ENCODE measurements at regions not wholly inside any gene's neighbourhood (a gene's known extent, or its start where the extent isn't known, plus 50 kb on each side); places are given as distances from the start of the nearest gene placed in this dataset.

DNA sequence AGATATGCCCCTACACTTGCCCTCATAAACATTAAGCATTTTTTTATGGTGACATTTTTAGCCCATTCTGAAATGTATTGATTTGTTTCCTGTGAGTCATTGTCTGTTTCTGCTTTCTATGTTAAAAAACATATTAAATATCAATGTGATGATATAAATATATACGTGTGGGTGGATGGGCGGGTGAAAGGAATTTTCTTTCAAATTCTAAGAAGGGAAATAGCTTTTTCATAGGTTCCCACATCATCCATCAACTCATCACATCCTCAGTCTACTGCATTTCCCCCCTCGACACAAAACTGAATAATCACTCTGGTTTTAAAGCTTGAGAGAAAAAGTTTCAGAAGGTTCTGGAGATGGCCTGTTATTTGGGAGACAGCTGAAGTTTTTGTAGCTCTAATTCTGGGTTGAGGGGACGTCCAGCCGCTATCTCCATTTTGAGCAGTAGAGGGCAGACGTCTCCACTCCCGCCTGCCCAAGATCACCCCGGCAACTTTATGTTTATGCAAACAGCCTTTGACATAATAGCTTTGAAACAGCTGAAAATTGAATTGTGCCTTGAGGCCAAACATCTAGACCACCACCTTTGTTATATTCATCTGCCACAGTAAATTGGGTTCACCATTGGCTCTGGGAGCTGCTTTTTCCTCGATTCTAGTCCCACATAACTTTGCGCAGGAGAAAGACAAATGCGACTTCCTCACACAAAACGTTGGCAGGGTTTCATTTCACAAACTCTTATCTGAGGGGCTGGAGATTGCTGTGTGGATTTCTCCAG is 216.2 kb upstream of the CLINT1 start:
- Histone ChIP-seq H3F3A (ENCODE audit: insufficient read depth) (no peaks in the 10 kb centered on the region), H3K27me3 (ENCODE audit: low read length) (no peaks in the 10 kb centered on the region), H3K4me2 (ENCODE audit: low read depth, low read length, poor library complexity, severe bottlenecking) (no peak overlapping the region), H3K79me2 (ENCODE audit: insufficient read depth, low read length) (no peaks in the 10 kb centered on the region), H2AFZ (ENCODE audit: low read depth, low read length, severe bottlenecking) (no peak overlapping the region), H3K4me3 (ENCODE audit: insufficient read depth, low read length, poor library complexity, severe bottlenecking) (no peak overlapping the region), H3K36me3 (ENCODE audit: low read length) (no peaks in the 10 kb centered on the region), H3K9ac (ENCODE audit: low read length) (no peak overlapping the region), H3K27ac (ENCODE audit: low read depth, low read length) (no peak overlapping the region), H3K9me3 (ENCODE audit: insufficient read depth, low read length) (no peaks in the 10 kb centered on the region), H3K9me2 (replicated peaks; ENCODE audit: insufficient read depth, low read length) (no peaks in the 10 kb centered on the region), H4K20me1 (ENCODE audit: low read depth, low read length) (no peaks in the 10 kb centered on the region)
- TF ChIP-seq, protein P1, sequence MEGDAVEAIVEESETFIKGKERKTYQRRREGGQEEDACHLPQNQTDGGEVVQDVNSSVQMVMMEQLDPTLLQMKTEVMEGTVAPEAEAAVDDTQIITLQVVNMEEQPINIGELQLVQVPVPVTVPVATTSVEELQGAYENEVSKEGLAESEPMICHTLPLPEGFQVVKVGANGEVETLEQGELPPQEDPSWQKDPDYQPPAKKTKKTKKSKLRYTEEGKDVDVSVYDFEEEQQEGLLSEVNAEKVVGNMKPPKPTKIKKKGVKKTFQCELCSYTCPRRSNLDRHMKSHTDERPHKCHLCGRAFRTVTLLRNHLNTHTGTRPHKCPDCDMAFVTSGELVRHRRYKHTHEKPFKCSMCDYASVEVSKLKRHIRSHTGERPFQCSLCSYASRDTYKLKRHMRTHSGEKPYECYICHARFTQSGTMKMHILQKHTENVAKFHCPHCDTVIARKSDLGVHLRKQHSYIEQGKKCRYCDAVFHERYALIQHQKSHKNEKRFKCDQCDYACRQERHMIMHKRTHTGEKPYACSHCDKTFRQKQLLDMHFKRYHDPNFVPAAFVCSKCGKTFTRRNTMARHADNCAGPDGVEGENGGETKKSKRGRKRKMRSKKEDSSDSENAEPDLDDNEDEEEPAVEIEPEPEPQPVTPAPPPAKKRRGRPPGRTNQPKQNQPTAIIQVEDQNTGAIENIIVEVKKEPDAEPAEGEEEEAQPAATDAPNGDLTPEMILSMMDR (IDR thresholded peaks at IDR 0.05; ENCODE audit: insufficient read depth, low read length, poor library complexity, severe bottlenecking): peak; percentile 81
- no peak for TF ChIP-seq EZH2phosphoT487 (conservative IDR thresholded peaks at IDR 0.05; ENCODE audit: low read length)

- H3K4me2 ChIP-seq (ENCODE audit: low read depth, low read length, poor library complexity, severe bottlenecking): no peak overlapping the region
- H3K4me3 ChIP-seq (ENCODE audit: insufficient read depth, low read length, poor library complexity, severe bottlenecking): no peak overlapping the region
- H2AFZ ChIP-seq (ENCODE audit: low read depth, low read length, severe bottlenecking): no peak overlapping the region
- TF ChIP-seq, protein P1 (IDR thresholded peaks at IDR 0.05; ENCODE audit: insufficient read depth, low read length, poor library complexity, severe bottlenecking): no peak
- no peak for TF ChIP-seq EZH2phosphoT487 (conservative IDR thresholded peaks at IDR 0.05; ENCODE audit: low read length)
- H3K9me2 ChIP-seq (replicated peaks; ENCODE audit: insufficient read depth, low read length): no peaks in the 10 kb centered on the region
- no peaks in the 10 kb centered on the region for H3K79me2 ChIP-seq (ENCODE audit: insufficient read depth, low read length)
- H3K9me3 ChIP-seq (ENCODE audit: insufficient read depth, low read length): no peaks in the 10 kb centered on the region
- H3F3A ChIP-seq (ENCODE audit: insufficient read depth): no peaks in the 10 kb centered on the region
- H3K27ac ChIP-seq (ENCODE audit: low read depth, low read length): no peak overlapping the region
- no peaks in the 10 kb centered on the region for H3K36me3 ChIP-seq (ENCODE audit: low read length)
- H3K9ac ChIP-seq (ENCODE audit: low read length): no peak overlapping the region
- H4K20me1 ChIP-seq (ENCODE audit: low read depth, low read length): no peaks in the 10 kb centered on the region
- no peaks in the 10 kb centered on the region for H3K27me3 ChIP-seq (ENCODE audit: low read length)
Measured at GRCh38 chr5:158074597-158074991, 215.6 kb upstream of the CLINT1 start.

- H2AFZ ChIP-seq (ENCODE audit: low read depth, low read length, severe bottlenecking): no peak overlapping the region
- H3K4me3 ChIP-seq (ENCODE audit: insufficient read depth, low read length, poor library complexity, severe bottlenecking): no peak overlapping the region
- H3K27me3 ChIP-seq (ENCODE audit: low read length): no peaks in the 10 kb centered on the region
- H3K27ac ChIP-seq (ENCODE audit: low read depth, low read length): no peak overlapping the region
- no peaks in the 10 kb centered on the region for H4K20me1 ChIP-seq (ENCODE audit: low read depth, low read length)
- H3F3A ChIP-seq (ENCODE audit: insufficient read depth): no peaks in the 10 kb centered on the region
- H3K36me3 ChIP-seq (ENCODE audit: low read length): no peaks in the 10 kb centered on the region
- H3K79me2 ChIP-seq (ENCODE audit: insufficient read depth, low read length): no peaks in the 10 kb centered on the region
- H3K4me2 ChIP-seq (ENCODE audit: low read depth, low read length, poor library complexity, severe bottlenecking): no peak overlapping the region
- H3K9me2 ChIP-seq (replicated peaks; ENCODE audit: insufficient read depth, low read length): no peaks in the 10 kb centered on the region
- H3K9me3 ChIP-seq (ENCODE audit: insufficient read depth, low read length): no peaks in the 10 kb centered on the region
- TF ChIP-seq, protein P1 (IDR thresholded peaks at IDR 0.05; ENCODE audit: insufficient read depth, low read length, poor library complexity, severe bottlenecking): no peak
- no peak for TF ChIP-seq EZH2phosphoT487 (conservative IDR thresholded peaks at IDR 0.05; ENCODE audit: low read length)
- no peak overlapping the region for H3K9ac ChIP-seq (ENCODE audit: low read length)
Measured at GRCh38 chr5:158070859-158071258, 211.9 kb upstream of the CLINT1 start.

All from SU-DHL-6 (cell line).